HUES6 (cell line): ENCODE measurements at regions not wholly inside any gene's neighbourhood (a gene's known extent, or its start where the extent isn't known, plus 50 kb on each side); places are given as distances from the start of the nearest gene placed in this dataset.
"Not testable (repeated sequence)": the region's sequence is repeated elsewhere in the genome, so short reads cannot be mapped to it uniquely, and the experiment has no call there.

Source experiments
- H3K27ac ChIP-seq: 2 replicates; pipeline ENCODE4 v1.7.0; 2013; ENCODE audit warnings: low read depth, mild to moderate bottlenecking, low read length, inconsistent platforms
- H3K27me3 ChIP-seq: 2 replicates; pipeline ENCODE4 v1.6.1; 2013; ENCODE audit warnings: low read length; ENCODE audit not compliant: control insufficient read depth, insufficient read depth
- H3K36me3 ChIP-seq: 2 replicates; pipeline ENCODE4 v1.6.1; 2013; ENCODE audit warnings: low read length; ENCODE audit not compliant: control insufficient read depth, insufficient read depth
- H3K4me1 ChIP-seq: 2 replicates; pipeline ENCODE4 v1.6.1; 2013; ENCODE audit warnings: low read length; ENCODE audit not compliant: control insufficient read depth, insufficient read depth
- H3K4me3 ChIP-seq: 2 replicates; pipeline ENCODE4 v1.5.1; 2013; ENCODE audit warnings: low read depth, low read length
- H3K9ac ChIP-seq: one replicate; pipeline ENCODE4 v1.6.1; 2013; ENCODE audit warnings: mild to moderate bottlenecking, low read length
- H3K9me3 ChIP-seq: 2 replicates; pipeline ENCODE4 v1.6.1; 2013; ENCODE audit warnings: low read depth, low read length; ENCODE audit not compliant: control insufficient read depth, insufficient read depth

GRCh38 chrX:25905728-25906127 is 232.4 kb upstream of the MAGEB18 start:
- not testable (repeated sequence) for H3K27me3 ChIP-seq, H3K4me3 ChIP-seq, H3K9ac ChIP-seq, H3K9me3 ChIP-seq, H3K27ac ChIP-seq, H3K36me3 ChIP-seq, H3K4me1 ChIP-seq

GRCh38 chrX:25925946-25926345 is 212.2 kb upstream of the MAGEB18 start:
- no peak overlapping the region for H3K9ac ChIP-seq
- H3K4me3 ChIP-seq: no peak overlapping the region

GRCh38 chrX:25928316-25928715 is 209.8 kb upstream of the MAGEB18 start:
- Histone ChIP-seq H3K27ac (no peak overlapping the region), H3K4me3 (no peak overlapping the region), H3K9ac (no peak overlapping the region), H3K9me3 (no peaks in the 10 kb centered on the region), H3K4me1 (no peaks in the 10 kb centered on the region), H3K27me3 (no peaks in the 10 kb centered on the region), H3K36me3 (no peaks in the 10 kb centered on the region)

More at GRCh38 chrX:25925946-25926345, 212.2 kb upstream of the MAGEB18 start:
- Histone ChIP-seq H3K27me3 (no peaks in the 10 kb centered on the region), H3K27ac (no peak overlapping the region), H3K36me3 (no peaks in the 10 kb centered on the region), H3K4me1 (no peaks in the 10 kb centered on the region), H3K9me3 (no peaks in the 10 kb centered on the region)

GRCh38 chrX:25941087-25941486 is 197.1 kb upstream of the MAGEB18 start:
- H3K27ac ChIP-seq: no peak overlapping the region
- H3K27me3 ChIP-seq: no peaks in the 10 kb centered on the region
- H3K4me1 ChIP-seq: no peaks in the 10 kb centered on the region
- H3K4me3 ChIP-seq: no peak overlapping the region
- H3K9ac ChIP-seq: no peak overlapping the region
- no peaks in the 10 kb centered on the region for H3K9me3 ChIP-seq
- no peaks in the 10 kb centered on the region for H3K36me3 ChIP-seq

GRCh38 chrX:25941559-25942250 is 196.4 kb upstream of the MAGEB18 start:
- Histone ChIP-seq H3K36me3 (no peaks in the 10 kb centered on the region), H3K27me3 (no peaks in the 10 kb centered on the region), H3K9me3 (no peaks in the 10 kb centered on the region), H3K27ac (no peak overlapping the region), H3K4me1 (no peaks in the 10 kb centered on the region), H3K4me3 (no peak overlapping the region), H3K9ac (no peak overlapping the region)

GRCh38 chrX:25968920-25969319 is 169.2 kb upstream of the MAGEB18 start:
- Histone ChIP-seq H3K9me3 (no peaks in the 10 kb centered on the region), H3K27ac (no peak overlapping the region), H3K36me3 (no peaks in the 10 kb centered on the region), H3K4me3 (no peak overlapping the region), H3K27me3 (no peaks in the 10 kb centered on the region), H3K4me1 (no peaks in the 10 kb centered on the region), H3K9ac (no peak overlapping the region)

GRCh38 chrX:25976683-25977310 is 161.3 kb upstream of the MAGEB18 start:
- Histone ChIP-seq H3K9ac (peak overlapping the region; percentile 55), H3K4me3 (no peak overlapping the region), H3K4me1 (peaks cover 13% of the 10 kb centered on the region; the same call in 1 of the 2 replicates), H3K27me3 (no peaks in the 10 kb centered on the region), H3K27ac (no peak overlapping the region), H3K9me3 (no peaks in the 10 kb centered on the region), H3K36me3 (no peaks in the 10 kb centered on the region)

GRCh38 chrX:25998687-25999086 is 139.5 kb upstream of the MAGEB18 start:
- no peak overlapping the region for H3K27ac ChIP-seq
- H3K4me1 ChIP-seq: no peaks in the 10 kb centered on the region
- H3K27me3 ChIP-seq: no peaks in the 10 kb centered on the region; the same call in 1 of the 2 replicates
- H3K4me3 ChIP-seq: no peak overlapping the region
- H3K9ac ChIP-seq: no peak overlapping the region
- H3K9me3 ChIP-seq: no peaks in the 10 kb centered on the region
- no peaks in the 10 kb centered on the region for H3K36me3 ChIP-seq

GRCh38 chrX:26007462-26007861 is 130.7 kb upstream of the MAGEB18 start:
- Histone ChIP-seq H3K4me1 (no peaks in the 10 kb centered on the region), H3K4me3 (no peak overlapping the region), H3K9ac (no peak overlapping the region), H3K27ac (no peak overlapping the region), H3K27me3 (no peaks in the 10 kb centered on the region; the same call in 1 of the 2 replicates), H3K36me3 (no peaks in the 10 kb centered on the region), H3K9me3 (no peaks in the 10 kb centered on the region)

- Histone ChIP-seq H3K27ac (no peak overlapping the region), H3K27me3 (no peaks in the 10 kb centered on the region), H3K9me3 (no peaks in the 10 kb centered on the region), H3K9ac (no peak overlapping the region), H3K4me3 (no peak overlapping the region), H3K4me1 (no peaks in the 10 kb centered on the region), H3K36me3 (no peaks in the 10 kb centered on the region)
Observed at GRCh38 chrX:26008042-26008441, 130.1 kb upstream of the MAGEB18 start.

- Histone ChIP-seq H3K4me1 (no peaks in the 10 kb centered on the region), H3K9me3 (no peaks in the 10 kb centered on the region), H3K36me3 (no peaks in the 10 kb centered on the region), H3K9ac (no peak overlapping the region), H3K27me3 (no peaks in the 10 kb centered on the region), H3K4me3 (no peak overlapping the region), H3K27ac (no peak overlapping the region)
Observed at GRCh38 chrX:26008691-26009090, 129.5 kb upstream of the MAGEB18 start.
